DOHH2 (cell line): ENCODE measurements at regions not wholly inside any gene's neighbourhood (a gene's known extent, or its start where the extent isn't known, plus 50 kb on each side); places are given as distances from the start of the nearest gene placed in this dataset.

ENCODE experiments used
- EZH2phosphoT487 ChIP-seq: fragments of 200-600 bp; sonication (generic); IDR thresholded peaks from 2 replicates; pipeline ENCODE4 v1.6.1; 2017; ENCODE audit warnings: borderline replicate concordance, mild to moderate bottlenecking, antibody characterized with exemption, low read length, moderate library complexity, mixed read lengths
- TF ChIP-seq, protein P1 (sequence below): fragments of 200-600 bp; sonication (generic); IDR thresholded peaks from one replicate; pipeline ENCODE4 v1.5.1; 2014; ENCODE audit warnings: antibody characterized with exemption, mild to moderate bottlenecking, low read depth, low read length; ENCODE audit not compliant: poor library complexity, severe bottlenecking

DNA sequence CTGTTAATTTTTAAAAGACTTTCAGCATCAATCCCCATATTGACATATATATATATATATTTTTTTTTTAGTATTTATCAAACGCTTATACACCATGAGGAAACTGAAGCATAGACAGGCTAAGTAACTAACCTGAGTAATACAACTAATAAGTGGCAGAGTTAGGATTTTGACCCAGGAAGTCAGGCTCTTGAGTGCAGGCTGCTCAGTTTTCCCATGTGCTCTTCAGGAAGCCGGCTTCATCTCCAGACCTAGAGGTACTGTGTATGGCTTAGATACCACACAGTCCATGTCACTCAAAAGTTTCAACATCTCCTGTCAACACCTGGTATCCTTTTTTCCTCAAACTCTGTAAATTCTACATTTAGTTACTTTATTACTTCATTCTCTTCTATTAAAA is 841.7 kb upstream of the ACVR2A start:
- no peak for TF ChIP-seq EZH2phosphoT487
- TF ChIP-seq, protein P1, sequence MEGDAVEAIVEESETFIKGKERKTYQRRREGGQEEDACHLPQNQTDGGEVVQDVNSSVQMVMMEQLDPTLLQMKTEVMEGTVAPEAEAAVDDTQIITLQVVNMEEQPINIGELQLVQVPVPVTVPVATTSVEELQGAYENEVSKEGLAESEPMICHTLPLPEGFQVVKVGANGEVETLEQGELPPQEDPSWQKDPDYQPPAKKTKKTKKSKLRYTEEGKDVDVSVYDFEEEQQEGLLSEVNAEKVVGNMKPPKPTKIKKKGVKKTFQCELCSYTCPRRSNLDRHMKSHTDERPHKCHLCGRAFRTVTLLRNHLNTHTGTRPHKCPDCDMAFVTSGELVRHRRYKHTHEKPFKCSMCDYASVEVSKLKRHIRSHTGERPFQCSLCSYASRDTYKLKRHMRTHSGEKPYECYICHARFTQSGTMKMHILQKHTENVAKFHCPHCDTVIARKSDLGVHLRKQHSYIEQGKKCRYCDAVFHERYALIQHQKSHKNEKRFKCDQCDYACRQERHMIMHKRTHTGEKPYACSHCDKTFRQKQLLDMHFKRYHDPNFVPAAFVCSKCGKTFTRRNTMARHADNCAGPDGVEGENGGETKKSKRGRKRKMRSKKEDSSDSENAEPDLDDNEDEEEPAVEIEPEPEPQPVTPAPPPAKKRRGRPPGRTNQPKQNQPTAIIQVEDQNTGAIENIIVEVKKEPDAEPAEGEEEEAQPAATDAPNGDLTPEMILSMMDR: no peak
